Transverse colon (tissue), 3 donors: ENCODE measurements at regions not wholly inside any gene's neighbourhood (a gene's known extent, or its start where the extent isn't known, plus 50 kb on each side); places are given as distances from the start of the nearest gene placed in this dataset.

Experiments used
- CTCF ChIP-seq, 5 experiments: fragments of 200-600 bp in 3 of 5; fragments of 450-650 bp in 2 of 5; sonication (generic) in 3 of 5; IDR thresholded peaks; 1 replicate in 2 of 5; 2 replicates in 3 of 5; pipeline ENCODE4 v1.5.1; 2016 to 2017; ENCODE audit warnings: antibody characterized with exemption in 5 of 5, inconsistent platforms in 3 of 5, mild to moderate bottlenecking in 2 of 5, moderate library complexity in 1 of 5
- EP300 ChIP-seq: sonication (generic); formaldehyde crosslinking; IDR thresholded peaks from one replicate; pipeline ENCODE4 v1.6.1; 2017; ENCODE audit warnings: antibody characterized with exemption, low read depth
- POLR2A ChIP-seq: fragments of 450-650 bp; IDR thresholded peaks from one replicate; pipeline ENCODE4 v1.6.1; 2016; ENCODE audit warnings: antibody characterized with exemption, mild to moderate bottlenecking, moderate library complexity

GRCh38 chr18:55821219-55821618 lies 233.2 kb upstream of the TCF4 start:
- TF ChIP-seq CTCF (IDR thresholded peaks at IDR 0.05) (no peak), EP300 (no peak), POLR2A (no peak)
